Stomach smooth muscle (tissue), 2 donors: ENCODE measurements at regions not wholly inside any gene's neighbourhood (a gene's known extent, or its start where the extent isn't known, plus 50 kb on each side); places are given as distances from the start of the nearest gene placed in this dataset.

Source experiments
- H3K27ac ChIP-seq: one replicate; pipeline ENCODE4 v1.7.0; 2013; ENCODE audit warnings: mild to moderate bottlenecking, low read length, inconsistent platforms
- H3K27me3 ChIP-seq, 2 donors: one replicate each; pipeline ENCODE4 v1.7.0; 2013; ENCODE audit warnings: low read length in 2 of 2; ENCODE audit not compliant: insufficient read depth in 2 of 2, control insufficient read depth in 1 of 2
- H3K36me3 ChIP-seq, 2 donors: one replicate each; pipeline ENCODE4 v1.7.0; 2013; ENCODE audit warnings: low read length in 2 of 2; ENCODE audit not compliant: control insufficient read depth in 2 of 2, insufficient read depth in 2 of 2
- H3K4me1 ChIP-seq: one replicate; pipeline ENCODE4 v1.7.0; 2013; ENCODE audit warnings: low read length; ENCODE audit not compliant: control insufficient read depth, insufficient read depth
- H3K4me3 ChIP-seq, 2 donors: one replicate each; pipeline ENCODE4 v1.7.0; 2013; ENCODE audit warnings: low read length in 2 of 2
- H3K9ac ChIP-seq, 2 donors: one replicate each; pipeline ENCODE4 v1.7.0; 2013; ENCODE audit warnings: low read length in 2 of 2, mild to moderate bottlenecking in 1 of 2
- H3K9me3 ChIP-seq, 2 donors: one replicate each; pipeline ENCODE4 v1.7.0; 2013; ENCODE audit warnings: low read length in 2 of 2; ENCODE audit not compliant: control insufficient read depth in 2 of 2
- donor health status: healthy.
- donor health status: Pancreatic carcinoma.

DNA sequence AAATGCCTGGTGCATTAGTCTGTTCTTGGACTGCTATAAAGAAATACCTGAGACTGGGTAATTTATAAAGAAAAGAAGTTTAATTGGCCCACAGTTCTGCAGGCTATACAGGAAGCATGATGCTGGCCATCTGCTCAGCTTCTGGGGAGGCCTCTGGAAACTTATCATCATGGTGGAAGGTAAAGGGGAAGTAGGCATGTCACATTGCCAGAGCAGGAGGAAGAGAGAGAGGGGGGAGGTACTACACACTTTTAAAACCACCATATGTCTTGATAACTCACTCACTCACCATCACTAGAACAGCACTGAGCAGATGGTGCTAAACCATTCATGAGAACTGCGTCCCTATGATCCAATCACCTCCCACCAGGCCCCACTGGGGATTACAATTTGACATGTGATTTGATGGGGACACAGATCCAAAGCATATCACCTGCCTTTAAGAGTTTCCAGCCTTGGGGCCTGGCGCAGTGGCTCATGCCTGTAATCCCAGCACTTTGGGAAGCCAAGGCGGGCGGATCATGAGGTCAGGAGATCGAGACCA lies 219.0 kb downstream of the KATNAL1 start:
- Histone ChIP-seq H3K27me3 (no peaks in the 10 kb centered on the region), H3K36me3 (no peaks in the 10 kb centered on the region), H3K4me1 (no peaks in the 10 kb centered on the region), H3K9ac (no peak overlapping the region), H3K4me3 (no peak overlapping the region), H3K9me3 (no peaks in the 10 kb centered on the region), H3K27ac (no peak overlapping the region)

DNA sequence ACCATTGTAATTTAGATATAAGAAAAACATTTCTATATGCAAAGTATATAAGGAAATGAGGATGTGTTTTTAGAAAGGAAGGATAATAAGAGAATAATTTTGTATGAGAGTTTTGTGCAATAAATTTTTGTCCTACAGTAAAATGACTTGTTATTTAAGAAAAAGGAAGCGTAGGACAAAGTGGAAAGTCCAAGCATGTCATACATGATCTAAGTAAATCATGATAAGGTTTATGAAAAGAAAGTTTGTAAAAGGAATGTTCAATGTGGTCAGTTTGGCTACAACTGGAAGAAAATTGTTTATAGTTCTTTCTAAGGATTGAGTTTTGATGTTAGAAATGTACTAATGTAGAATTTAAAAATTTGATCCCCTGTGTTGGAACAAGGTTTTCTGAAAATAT lies 222.3 kb downstream of the KATNAL1 start:
- H3K9me3 ChIP-seq: peaks cover 3% of the 10 kb centered on the region in 2 donors
- no peak overlapping the region for H3K9ac ChIP-seq
- H3K27me3 ChIP-seq: no peaks in the 10 kb centered on the region
- no peaks in the 10 kb centered on the region for H3K36me3 ChIP-seq
- H3K4me3 ChIP-seq: no peak overlapping the region
- H3K27ac ChIP-seq: no peak overlapping the region
- H3K4me1 ChIP-seq: no peaks in the 10 kb centered on the region

DNA sequence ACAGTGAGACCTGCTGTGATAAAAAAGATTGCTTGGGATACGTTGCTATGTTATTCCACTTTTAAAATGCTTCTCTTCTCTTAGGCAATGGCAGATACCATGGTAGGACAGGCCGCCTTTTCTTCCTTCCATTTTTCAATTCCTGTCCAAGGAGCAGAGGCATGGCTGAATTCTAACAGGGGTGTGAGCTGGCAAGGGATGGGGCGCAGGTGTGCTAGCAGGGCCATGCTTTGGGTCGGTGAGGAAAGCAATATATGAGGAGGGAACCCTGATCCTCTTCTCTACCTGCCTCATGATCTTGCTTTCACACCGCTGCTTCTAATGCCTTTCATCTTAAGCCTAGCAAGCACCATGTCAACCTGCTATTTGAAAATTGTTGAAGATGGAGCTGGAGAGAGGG lies 225.0 kb downstream of the KATNAL1 start:
- Histone ChIP-seq H3K4me1 (no peaks in the 10 kb centered on the region), H3K36me3 (no peaks in the 10 kb centered on the region), H3K27me3 (no peaks in the 10 kb centered on the region), H3K9me3 (peaks cover 3% of the 10 kb centered on the region in 2 donors), H3K4me3 (no peak overlapping the region), H3K27ac (no peak overlapping the region), H3K9ac (no peak overlapping the region)

GRCh38 chr13:30081331-30081730 lies 226.0 kb downstream of the KATNAL1 start:
- Histone ChIP-seq H3K27ac (no peak overlapping the region), H3K4me1 (no peaks in the 10 kb centered on the region), H3K36me3 (no peaks in the 10 kb centered on the region), H3K9me3 (peaks cover 3% of the 10 kb centered on the region in 2 donors), H3K9ac (no peak overlapping the region), H3K27me3 (no peaks in the 10 kb centered on the region), H3K4me3 (no peak overlapping the region)

GRCh38 chr13:30079501-30079900 lies 227.8 kb downstream of the KATNAL1 start:
- H3K4me1 ChIP-seq: no peaks in the 10 kb centered on the region
- no peak overlapping the region for H3K27ac ChIP-seq
- peaks cover 3% of the 10 kb centered on the region in 2 donors for H3K9me3 ChIP-seq
- no peak overlapping the region for H3K4me3 ChIP-seq
- H3K36me3 ChIP-seq: no peaks in the 10 kb centered on the region
- no peak overlapping the region for H3K9ac ChIP-seq
- H3K27me3 ChIP-seq: no peaks in the 10 kb centered on the region

DNA sequence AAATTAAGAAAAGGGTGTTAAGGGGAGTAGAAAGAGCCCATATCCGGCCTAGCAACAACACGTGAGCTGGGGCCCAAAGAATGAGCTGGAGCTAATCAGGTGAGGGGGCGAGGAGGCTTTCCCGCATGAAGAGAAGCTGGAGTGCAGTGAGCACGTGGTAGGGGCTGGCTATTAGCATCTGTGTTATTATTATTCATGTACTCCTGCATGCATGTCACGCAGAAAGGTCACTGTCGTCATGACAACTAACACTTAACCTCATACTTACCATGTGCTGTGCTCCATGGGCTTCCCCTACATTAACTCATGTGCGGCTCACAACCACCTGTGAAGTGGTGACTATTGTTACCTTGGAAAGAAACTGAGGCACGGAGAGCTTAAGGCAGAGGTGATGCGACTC lies 227.6 kb upstream of the UBL3 start:
- Histone ChIP-seq H3K4me3 (no peak overlapping the region), H3K27me3 (no peaks in the 10 kb centered on the region), H3K9me3 (peaks cover 3% of the 10 kb centered on the region in 2 donors), H3K9ac (no peak overlapping the region), H3K27ac (no peak overlapping the region), H3K36me3 (no peaks in the 10 kb centered on the region), H3K4me1 (no peaks in the 10 kb centered on the region)

GRCh38 chr13:30077240-30077735 lies 226.9 kb upstream of the UBL3 start:
- Histone ChIP-seq H3K9ac (no peak overlapping the region), H3K4me1 (no peaks in the 10 kb centered on the region), H3K27me3 (no peaks in the 10 kb centered on the region), H3K4me3 (no peak overlapping the region), H3K36me3 (no peaks in the 10 kb centered on the region), H3K27ac (no peak overlapping the region), H3K9me3 (peaks cover 3% of the 10 kb centered on the region in 2 donors)

GRCh38 chr13:30074955-30075614 lies 224.7 kb upstream of the UBL3 start:
- Histone ChIP-seq H3K4me1 (no peaks in the 10 kb centered on the region), H3K27me3 (no peaks in the 10 kb centered on the region), H3K9ac (no peak overlapping the region), H3K9me3 (no peaks in the 10 kb centered on the region), H3K4me3 (no peak overlapping the region), H3K36me3 (no peaks in the 10 kb centered on the region), H3K27ac (no peak overlapping the region)

DNA sequence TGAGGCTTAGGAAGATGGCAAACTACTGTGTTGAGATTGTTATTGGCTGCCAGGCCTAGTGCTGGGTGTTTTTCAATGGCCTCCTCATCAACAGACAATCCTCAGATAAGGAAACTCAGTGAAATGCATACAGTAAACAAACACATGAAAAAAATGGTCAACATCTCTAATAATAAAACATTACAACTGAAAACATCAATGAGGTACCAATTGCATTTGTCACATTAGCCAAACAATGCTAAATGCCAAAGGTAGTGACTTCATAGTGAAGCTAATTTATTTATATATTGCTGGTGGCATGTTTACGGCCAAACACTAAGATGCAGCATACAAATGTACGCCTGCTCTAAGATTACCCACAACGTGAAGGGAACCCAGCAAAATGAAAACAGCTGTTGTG lies 224.0 kb upstream of the UBL3 start:
- Histone ChIP-seq H3K27me3 (no peaks in the 10 kb centered on the region), H3K4me3 (no peak overlapping the region), H3K9ac (no peak overlapping the region), H3K27ac (no peak overlapping the region), H3K9me3 (no peaks in the 10 kb centered on the region), H3K4me1 (no peaks in the 10 kb centered on the region), H3K36me3 (no peaks in the 10 kb centered on the region)

GRCh38 chr13:30072818-30073186 lies 222.4 kb upstream of the UBL3 start:
- no peaks in the 10 kb centered on the region for H3K36me3 ChIP-seq
- no peaks in the 10 kb centered on the region for H3K9me3 ChIP-seq
- H3K9ac ChIP-seq: no peak overlapping the region
- H3K27ac ChIP-seq: no peak overlapping the region
- no peak overlapping the region for H3K4me3 ChIP-seq
- H3K4me1 ChIP-seq: no peaks in the 10 kb centered on the region
- H3K27me3 ChIP-seq: no peaks in the 10 kb centered on the region
